CD4-positive, alpha-beta memory T cell (primary cell): ENCODE measurements at regions not wholly inside any gene's neighbourhood (a gene's known extent, or its start where the extent isn't known, plus 50 kb on each side); places are given as distances from the start of the nearest gene placed in this dataset.
A peak's percentile ranks its signal among the peaks of the same experiment; 100 is the strongest.

ENCODE experiments used
- CTCF ChIA-PET: fragments of 350-600 bp; sonication (Branson Sonifier 250); formaldehyde crosslinking; loops from one replicate; lab custom pipeline; 2021; ENCODE audit warnings: inconsistent platforms; ENCODE audit not compliant: partially characterized antibody; lab: Charles Lee
- POLR2A ChIA-PET: fragments of 350-600 bp; sonication (Branson Sonifier 250); formaldehyde crosslinking; loops from one replicate; lab custom pipeline; 2021; ENCODE audit not compliant: partially characterized antibody; lab: Charles Lee
- DNase-seq, 5 donors: peaks; one replicate each; pipeline versions ENCODE4 v3.0.0 to v3.0.0-alpha.2; 2020 to 2022; ENCODE audit warnings: mixed read lengths in 1 of 5
- H3K27ac ChIP-seq: one replicate; pipeline ENCODE4 v1.7.0; 2013; ENCODE audit warnings: low read depth, low read length
- H3K27me3 ChIP-seq: 2 replicates; pipeline ENCODE4 v1.7.0; 2013; ENCODE audit warnings: mild to moderate bottlenecking, low read length, moderate library complexity; ENCODE audit not compliant: insufficient read depth
- H3K36me3 ChIP-seq: 2 replicates; pipeline ENCODE4 v1.7.0; 2013; ENCODE audit warnings: mild to moderate bottlenecking, low read length, moderate library complexity; ENCODE audit not compliant: insufficient read depth
- H3K4me1 ChIP-seq: 2 replicates; pipeline ENCODE4 v1.7.0; 2013; ENCODE audit warnings: mild to moderate bottlenecking, low read length, moderate library complexity; ENCODE audit not compliant: insufficient read depth
- H3K4me3 ChIP-seq, 2 donors: one replicate each; pipeline ENCODE4 v1.7.0; 2013; ENCODE audit warnings: low read length in 2 of 2, mild to moderate bottlenecking in 1 of 2
- H3K9me3 ChIP-seq, 2 donors: one replicate each; pipeline ENCODE4 v1.7.0; 2013; ENCODE audit warnings: low read length in 2 of 2, control low read depth in 1 of 2; ENCODE audit not compliant: control insufficient read depth in 1 of 2
- H3K27ac Mint-ChIP-seq, 7 donors: one replicate each; pipeline ENCODE4 v1.8.0; 2020 to 2021; ENCODE audit warnings: mixed read lengths in 7 of 7, mild to moderate bottlenecking in 6 of 7, inconsistent platforms in 3 of 7, moderate library complexity in 3 of 7
- H3K27me3 Mint-ChIP-seq, 2 donors: one replicate each; pipeline ENCODE4 v1.8.0; 2020 to 2021; ENCODE audit warnings: mixed read lengths in 2 of 2
- H3K36me3 Mint-ChIP-seq, 2 donors: one replicate each; pipeline ENCODE4 v1.8.0; 2020 to 2021; ENCODE audit warnings: mixed read lengths in 2 of 2, inconsistent platforms in 1 of 2, mild to moderate bottlenecking in 1 of 2
- H3K4me1 Mint-ChIP-seq, 4 donors: one replicate each; pipeline ENCODE4 v1.8.0; 2020 to 2021; ENCODE audit warnings: mixed read lengths in 4 of 4, mild to moderate bottlenecking in 1 of 4
- H3K4me3 Mint-ChIP-seq, 8 donors: one replicate each; pipeline ENCODE4 v1.8.0; 2020 to 2021; ENCODE audit warnings: mixed read lengths in 8 of 8, mild to moderate bottlenecking in 7 of 8, moderate library complexity in 6 of 8, inconsistent platforms in 3 of 8
- H3K9me3 Mint-ChIP-seq, 8 donors: one replicate each; pipeline ENCODE4 v1.8.0; 2020 to 2021; ENCODE audit warnings: mixed read lengths in 8 of 8, mild to moderate bottlenecking in 5 of 8, inconsistent platforms in 3 of 8, moderate library complexity in 1 of 8
- intact Hi-C: fragments of 100-400 bp; cut with micrococcal nuclease; formaldehyde crosslinking; loops from one replicate; pipeline ENCODE4 v1.15.1; 2023

GRCh38 chr16:22424161-22424937 lies 49.9 kb upstream of the CDR2 start:
- Histone ChIP-seq H3K36me3 (peaks cover 22% of the 10 kb centered on the region), H3K4me1 (no peaks in the 10 kb centered on the region), H3K4me3 (no peak overlapping the region), H3K9me3 (no peaks in the 10 kb centered on the region), H3K27me3 (no peaks in the 10 kb centered on the region), H3K27ac (no peak overlapping the region)
- Mint-ChIP-seq H3K9me3 (no peaks in the 10 kb centered on the region), H3K36me3 (peaks cover 49 to 52% of the 10 kb centered on the region in 2 donors), H3K4me3 (no peak overlapping the region), H3K4me1 (peaks cover 0 to 3% (median 0%) of the 10 kb centered on the region in 4 donors), H3K27ac (peak overlapping the region in 1 of 7 donors; percentile 65), H3K27me3 (no peaks in the 10 kb centered on the region)
- POLR2A ChIA-PET = interaction anchor here (1.3 kb wide), 1 partner anchor 66 kb away, joined by 3 read pairs; no protein-coding TSS in a partner anchor
- intact Hi-C loops = no loop called here
- DNase-seq = no peak
- CTCF ChIA-PET = interaction anchor here (1.1 kb wide), 1 partner anchor 103 kb away, joined by 3 read pairs; no protein-coding TSS in a partner anchor
